HG03280 (cell line): ENCODE measurements at regions not wholly inside any gene's neighbourhood (a gene's known extent, or its start where the extent isn't known, plus 50 kb on each side); places are given as distances from the start of the nearest gene placed in this dataset.

Experiments
- ATAC-seq: cut with Tn5 transposase; IDR thresholded peaks from one replicate; pipeline ENCODE4 v1.9.1; 2021; ENCODE audit warnings: mild to moderate bottlenecking, moderate library complexity; ENCODE audit not compliant: unreplicated experiment

DNA sequence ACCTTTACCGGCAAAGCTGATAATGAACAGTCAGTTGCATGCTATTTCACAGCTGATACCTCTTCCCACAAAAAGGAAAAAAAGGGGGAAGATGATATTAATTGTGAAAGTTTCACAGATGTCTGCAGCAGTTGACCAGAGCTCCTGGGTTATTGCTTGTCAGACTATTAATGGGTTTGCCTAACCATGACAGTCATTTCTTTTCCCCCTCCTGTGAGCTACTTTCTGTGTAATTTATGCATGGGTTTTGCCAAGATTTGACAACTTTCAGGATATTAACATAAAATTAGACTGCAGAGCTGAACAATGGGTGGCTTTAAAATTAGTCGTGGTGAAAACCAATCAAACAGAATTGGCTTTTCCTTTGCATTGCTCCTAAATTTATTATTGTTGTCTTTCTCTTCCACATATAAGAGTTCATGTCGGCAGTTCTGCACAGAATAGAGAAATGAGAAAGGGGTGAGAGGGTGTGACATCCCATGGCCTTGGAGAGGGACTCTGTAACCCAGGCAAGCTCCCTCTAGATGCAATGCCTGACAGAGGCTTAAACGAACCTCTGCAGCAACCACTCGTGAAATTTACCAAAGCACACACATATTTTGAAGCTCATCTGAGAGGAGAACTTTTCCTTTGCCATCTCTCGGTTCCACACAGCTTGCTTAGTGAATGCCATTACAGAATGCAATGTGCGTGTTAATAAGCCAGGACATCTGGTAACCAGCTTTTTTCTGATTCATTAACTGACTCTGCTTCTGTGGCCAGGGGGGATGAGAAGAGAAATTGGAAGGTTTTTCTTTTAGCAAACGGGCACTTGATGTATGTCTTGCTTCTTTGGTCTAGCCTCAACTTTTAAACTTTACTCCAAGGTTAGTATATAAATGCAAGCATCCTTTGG is 82.2 kb upstream of the ITGA4 start:
- peak; percentile 66 for ATAC-seq

DNA sequence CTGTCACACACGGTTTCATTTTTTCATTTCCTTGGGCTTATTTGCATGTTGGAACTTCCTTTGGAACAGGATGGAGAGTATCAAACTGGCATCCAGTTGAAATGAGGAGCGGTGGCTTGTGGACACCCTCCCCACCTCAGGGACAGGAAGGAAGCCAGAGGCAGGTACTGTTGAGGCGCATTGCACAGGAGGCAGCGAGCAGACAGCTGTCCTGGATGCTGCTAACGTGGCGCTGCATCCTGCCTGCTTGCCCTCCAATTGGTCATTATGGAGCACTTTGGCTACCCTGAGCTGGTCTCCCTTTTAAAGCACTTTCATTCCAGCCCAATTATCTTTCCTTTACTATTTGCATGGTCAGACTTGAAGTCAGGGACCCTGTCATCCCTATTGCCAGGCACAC is 80.7 kb upstream of the ITGA4 start:
- no peak for ATAC-seq

DNA sequence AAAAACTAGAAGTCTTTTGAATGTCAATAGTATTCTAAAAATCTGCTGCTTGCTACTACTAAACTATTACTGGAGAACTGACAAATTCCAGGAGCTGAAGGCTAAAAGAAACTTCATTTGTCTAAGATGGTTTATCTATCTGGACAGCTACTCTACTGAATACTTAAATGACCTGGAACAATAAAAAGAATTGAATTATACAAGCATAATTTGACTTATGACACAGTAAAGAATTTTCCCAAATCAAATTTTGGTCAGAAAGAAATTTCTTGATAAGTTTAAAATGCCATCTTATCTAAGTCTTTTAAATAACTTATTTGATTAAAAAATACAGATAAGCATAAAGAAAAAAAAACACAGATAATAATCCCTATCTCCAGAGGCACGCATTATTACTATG is 80.2 kb upstream of the ITGA4 start:
- ATAC-seq = no peak

DNA sequence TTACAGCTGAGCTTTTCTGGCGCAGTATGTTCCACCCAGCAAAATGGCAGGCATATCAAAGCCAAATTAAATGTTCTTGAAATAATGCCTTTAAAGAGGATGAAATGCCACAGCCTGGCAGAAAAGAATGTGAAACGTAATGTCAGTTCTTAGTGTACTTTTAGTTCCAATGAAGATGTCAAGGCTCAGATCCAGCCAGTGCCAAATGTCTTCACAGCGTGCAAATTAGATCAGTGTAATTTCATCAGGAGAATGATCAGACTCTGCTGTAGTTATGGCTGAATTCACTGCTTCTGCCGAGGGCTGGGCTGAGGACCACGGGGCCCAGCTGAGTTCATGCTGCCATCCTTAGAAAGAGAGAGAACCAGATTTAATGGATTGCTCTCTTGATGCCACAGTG is 78.7 kb upstream of the ITGA4 start:
- ATAC-seq = no peak

DNA sequence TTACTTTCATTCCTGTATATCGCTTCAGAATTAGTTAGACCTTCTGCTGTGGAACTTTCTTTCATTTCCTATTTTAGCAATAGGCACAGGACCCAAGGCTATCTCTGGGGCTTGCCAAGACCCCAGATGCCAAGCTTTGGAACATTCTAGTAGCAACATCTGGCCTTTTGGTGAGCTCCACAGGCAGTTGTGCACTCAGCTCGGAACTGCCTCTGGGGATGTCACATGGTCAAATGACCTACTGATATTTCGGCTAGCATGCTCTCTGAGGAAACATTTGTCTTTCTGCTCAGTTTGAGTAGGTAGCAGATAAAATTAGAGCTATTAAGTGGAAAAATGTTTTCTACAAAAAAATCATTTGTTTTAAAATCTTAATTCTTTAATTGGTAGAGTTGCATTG is 76.6 kb upstream of the ITGA4 start:
- ATAC-seq = no peak

DNA sequence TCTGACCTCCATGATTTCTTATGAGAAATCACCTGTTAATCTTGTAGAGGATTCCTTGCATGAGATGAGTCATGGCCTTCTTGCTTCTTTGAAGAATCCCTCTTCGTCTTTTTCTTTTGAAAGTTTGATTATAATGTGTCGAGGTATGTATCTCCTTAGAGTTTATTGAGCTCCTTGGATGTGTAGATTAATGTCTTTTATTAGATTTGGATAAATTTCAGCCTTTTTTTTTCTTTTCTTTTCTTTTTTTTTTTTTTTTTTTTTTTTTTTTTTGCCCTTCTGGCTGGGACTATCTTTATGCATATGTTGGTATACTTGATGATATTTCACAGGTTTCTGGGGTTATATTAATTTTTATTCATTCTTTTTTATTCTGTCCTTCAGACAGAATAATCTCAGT is 72.3 kb upstream of the ITGA4 start:
- no peak for ATAC-seq

DNA sequence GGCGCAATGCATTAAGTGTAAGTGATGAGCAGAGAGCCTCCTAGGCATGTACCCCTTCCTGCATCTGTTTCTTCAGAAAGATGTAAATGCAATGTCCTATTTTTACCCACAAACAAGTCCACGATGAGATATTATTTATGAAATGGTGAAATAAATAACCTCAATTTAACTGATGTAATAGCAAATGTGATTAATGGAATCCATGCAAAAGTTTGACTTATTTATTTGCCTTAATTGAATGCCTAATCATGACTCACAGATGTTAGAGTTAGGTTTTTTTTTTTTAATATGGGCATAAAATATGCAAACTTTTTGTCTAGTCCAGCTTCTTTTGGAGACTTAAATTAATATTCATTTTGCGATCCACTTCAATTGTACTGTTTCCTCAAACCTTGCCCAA is 67.7 kb upstream of the ITGA4 start:
- ATAC-seq = no peak

DNA sequence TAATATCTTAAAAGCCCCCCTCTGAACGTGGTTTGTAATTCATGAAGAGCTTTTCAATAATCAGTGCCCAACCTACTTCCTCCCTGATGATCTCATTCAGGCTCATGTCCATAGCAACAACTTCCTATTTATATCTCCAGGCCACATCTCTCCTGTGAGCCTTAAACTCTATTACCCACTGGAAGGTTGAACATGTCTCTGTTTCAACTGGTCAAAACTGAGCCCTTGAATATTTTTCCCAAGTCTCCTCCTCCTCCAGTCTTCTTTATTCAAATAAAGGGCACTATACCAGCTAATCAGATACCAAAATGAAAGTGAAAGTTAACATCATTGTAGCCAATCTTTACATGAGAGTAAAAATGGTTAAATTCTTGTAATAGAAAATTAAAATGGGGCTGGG is 63.7 kb upstream of the ITGA4 start:
- no peak for ATAC-seq

DNA sequence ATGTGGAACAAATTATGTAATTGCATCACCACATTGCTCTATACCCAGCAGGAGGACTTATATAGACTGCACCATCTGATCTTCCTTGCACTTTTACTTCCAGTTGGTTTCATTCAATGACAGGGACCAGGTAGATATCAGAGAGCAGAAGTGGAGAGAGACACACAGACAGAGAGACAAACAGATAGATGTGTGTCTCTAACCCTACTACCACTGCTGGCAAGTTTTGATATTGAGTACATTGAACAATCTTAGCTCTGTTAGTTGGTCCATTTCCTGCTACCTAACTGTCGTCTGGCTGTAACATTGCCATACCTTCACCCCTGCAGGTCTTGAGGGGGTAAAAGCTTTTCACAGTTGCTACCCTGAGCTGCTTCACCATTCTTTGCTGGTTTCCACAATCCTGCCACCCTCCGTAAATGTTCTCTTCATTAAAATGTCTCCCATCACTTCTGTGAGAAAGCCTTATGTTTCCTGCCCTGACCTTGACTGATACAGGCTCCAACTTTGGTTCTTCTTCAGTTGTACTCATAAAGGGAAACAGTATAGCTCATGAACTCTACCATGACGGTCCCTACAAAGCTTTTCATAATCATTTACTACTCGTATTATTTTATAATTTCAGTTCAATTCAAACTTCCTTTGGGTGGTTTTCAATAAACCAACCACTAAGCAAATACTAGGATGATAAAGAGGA is 62.3 kb upstream of the ITGA4 start:
- ATAC-seq = no peak

DNA sequence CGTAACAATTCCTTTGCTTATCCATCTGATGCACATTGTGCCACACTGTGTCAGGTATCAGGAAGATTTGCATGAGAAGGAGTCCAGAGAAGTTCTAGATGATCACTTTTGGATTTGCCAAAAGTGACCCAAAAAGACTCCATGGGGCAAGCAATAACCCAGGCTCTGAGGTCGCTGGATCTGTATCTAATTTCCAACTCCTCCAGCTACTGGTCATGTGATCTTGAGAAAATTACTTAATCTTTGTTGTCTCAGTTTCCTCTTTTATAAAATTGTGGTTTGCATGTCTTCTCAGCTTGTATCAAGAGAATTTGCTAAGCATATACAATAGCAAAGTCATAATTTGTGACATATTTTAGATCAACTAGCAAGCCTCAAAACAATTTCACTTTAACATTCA is 61.3 kb upstream of the ITGA4 start:
- ATAC-seq = no peak

DNA sequence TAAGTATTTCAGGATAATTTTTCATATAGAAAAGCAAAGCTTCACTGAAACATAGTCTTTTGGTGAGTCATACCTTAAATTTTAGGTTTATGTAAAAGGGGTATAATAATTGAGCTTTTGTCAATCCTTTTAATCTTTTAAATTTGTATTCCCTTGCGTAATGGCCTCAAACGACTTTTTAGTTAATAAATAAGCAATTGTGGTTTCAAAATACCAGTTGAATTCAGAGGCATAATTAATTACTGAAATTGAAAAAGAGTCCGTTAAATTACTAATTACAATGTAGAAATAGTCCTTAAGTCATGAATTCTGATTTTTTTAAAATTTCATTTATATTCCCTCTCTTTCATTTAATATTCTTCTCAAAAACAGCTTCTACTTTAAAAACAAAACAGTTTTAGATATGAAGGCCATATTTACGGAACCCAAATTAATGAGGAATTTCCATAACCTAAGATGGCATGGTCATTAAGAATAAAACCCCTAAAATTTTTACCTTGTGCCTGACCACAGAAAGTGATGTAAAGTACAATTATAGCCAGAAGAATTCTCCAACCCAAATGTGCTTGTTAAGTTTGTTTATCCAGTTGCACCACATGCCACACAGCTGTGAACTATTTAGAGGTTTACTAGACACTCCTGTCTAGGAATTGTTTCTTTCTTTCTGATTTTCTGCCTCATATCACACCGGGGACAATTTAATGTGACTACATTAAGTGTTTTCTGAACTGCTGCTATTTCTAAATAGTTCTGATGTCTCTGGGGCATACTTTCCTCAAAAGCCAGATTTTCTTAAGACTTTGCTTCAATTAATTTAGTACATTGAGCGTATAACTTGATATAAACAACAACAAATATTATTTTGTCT is 60.7 kb upstream of the ITGA4 start:
- ATAC-seq = no peak

DNA sequence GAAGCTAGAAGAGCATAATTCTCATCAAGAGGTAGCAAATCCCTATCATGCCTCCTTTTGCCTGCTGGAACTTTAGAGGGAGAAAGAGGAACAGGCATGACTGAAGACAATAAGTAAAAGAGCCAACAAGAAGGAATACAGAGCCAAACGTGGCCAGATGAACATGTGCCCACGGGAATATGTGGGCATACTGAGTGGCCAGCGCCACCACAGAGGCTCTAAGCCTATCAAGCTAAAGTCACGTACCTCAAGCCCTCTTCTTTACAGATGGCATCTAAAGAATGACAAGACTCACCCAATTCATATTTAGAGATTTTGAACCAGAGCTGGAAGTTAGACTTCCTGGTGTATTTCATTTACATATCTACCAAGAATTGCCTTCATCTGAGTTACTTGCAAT is 59.9 kb upstream of the ITGA4 start:
- no peak for ATAC-seq

DNA sequence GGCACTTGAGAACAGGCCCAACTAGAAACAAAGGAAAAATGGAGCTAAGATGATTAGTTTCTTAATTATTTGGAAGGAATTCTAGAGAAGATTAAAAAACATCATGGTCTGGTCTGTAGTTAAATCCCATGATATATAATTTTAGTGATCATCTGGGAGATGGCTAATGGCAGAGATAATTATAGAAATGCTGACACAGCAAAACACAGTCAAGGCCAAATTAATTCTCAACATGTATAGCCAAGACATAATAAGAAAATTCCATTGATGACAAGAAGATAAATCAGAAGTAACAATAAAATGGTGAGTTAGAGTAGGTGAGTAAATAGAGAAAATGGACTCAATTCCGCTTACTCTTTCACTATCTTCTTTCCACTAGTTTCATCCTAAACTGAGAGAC is 59.2 kb upstream of the ITGA4 start:
- no peak for ATAC-seq

DNA sequence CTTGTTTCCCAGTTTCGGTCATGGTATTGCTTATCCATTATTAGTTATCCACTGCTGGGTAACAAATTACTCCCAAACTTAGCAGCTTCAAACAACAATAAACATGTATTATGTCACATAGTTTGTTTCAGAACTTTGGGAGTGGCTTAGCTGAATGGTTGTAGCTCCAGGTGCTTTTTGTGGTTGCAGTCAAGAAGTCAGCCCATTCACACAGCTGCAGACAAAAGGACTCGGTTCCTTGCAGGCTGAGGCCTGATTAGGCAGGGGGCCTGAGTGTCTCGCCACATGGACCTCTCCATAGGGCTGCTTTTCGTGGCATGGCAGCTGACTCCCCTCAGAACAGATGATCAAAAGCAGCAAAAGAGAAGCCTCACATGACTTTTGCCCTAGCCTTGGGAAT is 58.2 kb upstream of the ITGA4 start:
- no peak for ATAC-seq

DNA sequence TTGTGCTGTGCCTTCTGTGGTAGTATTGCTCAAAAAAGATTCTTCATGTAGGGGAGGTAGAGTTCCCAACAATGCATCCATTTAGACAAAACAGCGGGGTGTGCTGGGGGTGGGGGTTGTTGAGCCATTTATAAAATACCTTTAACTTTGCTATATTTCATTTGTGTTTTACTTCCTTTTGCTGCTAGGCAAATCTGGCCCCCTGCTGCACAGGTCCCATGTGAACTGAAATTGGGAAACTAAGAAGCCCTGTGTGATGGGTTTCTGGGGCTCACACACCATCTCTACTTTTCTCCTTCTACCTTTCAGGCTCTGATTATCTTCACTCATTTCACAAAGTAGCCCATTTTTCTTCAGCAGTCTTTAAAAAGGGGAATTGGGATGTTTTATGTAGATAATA is 52.7 kb upstream of the ITGA4 start:
- ATAC-seq = no peak

DNA sequence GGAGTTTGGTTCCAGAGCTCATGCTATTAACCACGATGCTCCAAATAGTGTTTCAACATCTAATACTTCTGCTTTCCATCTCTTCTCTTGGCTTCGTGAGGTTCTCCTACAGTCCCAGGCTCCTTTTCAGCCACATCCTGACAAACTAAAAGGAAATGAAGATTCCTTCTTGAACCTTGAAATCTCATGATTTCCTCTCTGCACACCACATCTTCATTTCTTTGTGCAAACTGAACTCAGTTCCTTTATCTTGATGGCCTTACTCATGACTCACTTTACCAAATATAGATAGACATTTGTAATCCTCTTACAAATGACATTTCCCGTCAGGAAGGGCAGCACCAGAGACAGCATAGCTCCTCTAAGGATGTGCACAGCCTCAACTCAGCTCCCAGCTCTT is 50.0 kb upstream of the ITGA4 start:
- ATAC-seq = no peak
